Fibroblast of skin of scalp (primary cell): ENCODE measurements at regions not wholly inside any gene's neighbourhood (a gene's known extent, or its start where the extent isn't known, plus 50 kb on each side); places are given as distances from the start of the nearest gene placed in this dataset.
A peak's percentile ranks its signal among the peaks of the same experiment; 100 is the strongest.

ENCODE experiments used
- DNase-seq: peaks from one replicate; pipeline ENCODE4 v3.0.0-alpha.2; 2013

DNA sequence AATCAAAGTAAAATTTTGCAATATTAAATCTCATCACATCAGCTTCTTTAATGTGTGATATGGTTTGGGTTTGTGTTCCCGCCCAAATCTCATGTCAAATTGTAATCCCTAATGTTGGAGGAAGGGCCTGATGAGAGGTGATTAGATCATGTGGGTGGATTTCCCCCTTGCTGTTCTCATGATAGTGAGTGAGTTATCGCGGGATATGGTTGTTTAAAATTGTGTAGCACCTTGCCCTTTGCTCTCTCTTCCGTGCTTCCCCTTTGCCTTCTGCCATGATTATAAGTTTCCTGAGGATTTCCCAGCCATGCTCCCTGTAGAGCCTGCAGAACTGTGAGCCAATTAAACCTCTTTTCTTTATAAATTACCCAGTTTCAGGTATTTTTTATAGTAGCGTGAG is 131.9 kb downstream of the ZNF326 start:
- DNase-seq = no peak

DNA sequence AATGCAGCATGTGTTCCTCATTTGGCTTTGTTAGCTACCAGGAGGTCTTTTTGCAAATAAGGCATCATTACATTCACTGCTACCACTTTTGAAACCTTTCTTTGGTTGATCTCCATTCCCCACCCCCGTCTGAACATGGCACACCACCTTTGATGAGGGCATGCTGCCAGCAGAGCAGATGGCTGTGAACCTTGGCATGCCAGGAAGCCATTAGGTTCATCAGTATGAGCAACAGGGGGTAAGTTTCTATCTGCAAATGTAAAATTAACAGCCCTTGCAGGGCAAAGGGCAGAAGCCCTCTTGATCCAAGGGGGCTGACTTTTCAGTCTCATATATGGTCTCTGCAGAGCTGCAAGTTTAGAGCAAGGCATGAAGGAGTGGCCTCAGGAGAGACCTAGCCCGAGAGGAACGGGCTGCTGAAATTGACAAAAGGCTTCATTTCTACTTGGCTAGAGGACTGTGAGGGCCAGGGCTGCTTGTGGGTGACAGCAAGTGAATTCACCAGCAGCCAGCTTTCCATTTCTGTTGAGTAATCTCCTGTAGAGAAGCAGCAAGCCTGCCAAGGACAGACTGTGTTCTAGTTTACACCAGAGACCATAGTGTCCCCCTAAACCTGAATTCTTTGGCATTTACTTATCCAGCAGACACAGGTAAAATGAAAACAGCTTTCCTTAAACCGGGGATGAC is 127.9 kb downstream of the ZNF326 start:
- DNase-seq = no peak

DNA sequence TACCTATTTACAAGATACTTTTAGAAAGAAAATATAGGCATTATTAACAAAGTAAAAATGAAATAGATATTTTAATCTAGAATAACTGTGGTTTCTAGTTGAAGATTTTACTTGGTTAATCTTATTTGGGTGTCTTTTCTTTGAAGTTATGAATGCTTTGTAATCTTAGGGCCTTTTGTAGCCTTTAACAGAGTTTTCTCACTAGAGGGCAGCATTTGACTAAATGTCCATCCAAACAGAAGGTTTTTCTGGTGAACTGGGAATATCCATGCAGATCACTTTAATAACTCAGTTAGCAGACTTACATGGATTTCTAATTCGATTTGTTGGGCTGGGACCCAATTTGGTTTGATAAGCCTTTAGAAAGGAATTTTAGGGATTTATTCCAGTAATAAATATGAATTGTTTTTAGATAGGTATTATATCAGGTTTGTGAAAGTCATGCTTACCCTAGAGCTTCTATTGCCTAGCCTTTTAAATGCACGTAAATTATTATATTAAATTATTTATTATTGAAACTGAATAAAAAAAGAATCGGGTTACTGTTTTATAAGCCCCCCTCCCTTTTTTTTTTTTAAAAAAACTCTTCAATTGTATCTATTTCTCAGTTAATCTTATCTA is 119.7 kb downstream of the ZNF326 start:
- peak; percentile 50 for DNase-seq

DNA sequence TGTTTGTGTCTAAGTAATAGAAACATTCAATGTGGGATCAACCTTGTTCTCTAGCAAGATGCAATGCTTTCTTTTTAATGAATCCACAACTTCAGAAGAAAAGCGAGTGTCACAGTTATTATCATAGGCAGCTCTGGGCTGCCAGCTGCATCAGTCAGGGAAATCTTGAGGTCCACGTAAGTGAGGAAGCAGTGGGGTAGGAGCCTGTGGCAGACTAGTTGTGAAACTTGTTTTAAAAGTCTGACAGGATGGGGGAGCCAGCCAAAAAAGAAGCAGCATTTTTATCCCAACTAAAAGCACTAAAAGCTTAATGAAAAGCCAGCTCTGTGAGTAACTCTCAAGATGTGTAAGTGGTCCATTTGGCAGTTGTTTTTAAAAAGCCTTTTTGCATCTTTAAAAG is 113.1 kb downstream of the ZNF326 start:
- no peak for DNase-seq

DNA sequence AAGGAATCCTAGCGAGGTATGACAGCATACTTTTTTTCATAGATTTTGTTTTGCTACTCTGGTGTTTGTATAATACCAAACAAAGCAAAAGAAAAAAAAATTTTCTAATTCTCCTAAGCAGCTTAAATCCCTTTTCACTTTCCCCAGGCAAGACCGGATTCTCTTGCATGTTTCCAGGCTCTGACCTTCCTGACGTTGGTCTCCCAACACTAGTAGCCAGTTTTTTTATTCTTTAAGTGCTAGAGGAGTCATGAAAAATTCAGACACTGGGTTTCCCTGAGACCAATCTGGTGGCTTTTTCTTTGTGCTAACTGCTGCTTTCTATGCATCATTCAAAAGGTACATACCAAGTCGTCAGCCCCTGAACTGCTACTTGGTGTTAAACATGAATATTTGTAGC is 111.4 kb downstream of the ZNF326 start:
- DNase-seq = no peak

DNA sequence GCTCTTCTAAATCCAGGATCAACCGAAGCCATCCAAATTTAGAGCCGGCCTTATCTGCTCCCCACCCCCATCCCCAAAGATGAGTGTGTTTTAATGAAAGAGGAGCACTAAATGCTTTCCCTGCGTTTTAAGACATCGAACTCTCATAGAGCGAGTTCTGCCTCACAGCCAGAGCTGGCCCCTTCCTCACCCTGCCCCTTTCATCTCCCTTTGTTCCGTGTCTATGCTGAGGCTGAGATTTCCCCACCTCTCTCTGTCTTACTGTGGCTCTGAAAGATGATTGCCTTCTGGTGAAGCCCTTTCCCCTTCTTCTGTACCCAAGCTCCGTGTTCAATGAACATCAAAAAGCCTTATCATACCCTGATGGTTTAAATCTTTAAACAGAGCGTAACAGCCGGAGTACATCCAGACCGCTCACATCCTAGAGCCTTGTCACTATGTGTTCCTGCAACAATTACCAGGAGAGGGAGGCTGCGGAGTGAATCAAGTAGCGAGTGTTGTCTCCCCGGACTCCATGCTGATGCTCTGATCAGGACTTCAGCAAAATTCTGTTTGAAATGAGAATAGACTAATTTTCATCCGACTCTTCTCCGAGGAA is 110.1 kb downstream of the ZNF326 start:
- DNase-seq = no peak

DNA sequence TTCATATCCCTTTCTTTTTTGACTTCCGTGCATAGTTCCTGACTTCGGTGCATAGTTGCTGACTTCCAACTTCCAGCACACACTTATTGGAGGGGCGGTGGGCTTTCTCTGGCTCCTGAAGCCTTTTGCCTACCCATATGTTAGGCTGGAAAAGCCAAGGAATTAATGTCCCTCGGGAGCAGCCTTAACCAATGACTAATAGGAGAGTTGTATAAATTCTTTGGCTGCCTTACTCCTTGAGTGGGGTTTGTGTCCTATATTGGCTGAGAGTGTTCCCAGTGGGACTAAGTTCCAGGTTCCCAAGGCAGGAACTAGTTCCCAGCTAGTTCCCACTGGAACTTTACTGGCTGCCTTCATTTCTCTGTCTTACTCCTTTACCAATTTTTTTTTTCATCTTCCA is 105.7 kb downstream of the ZNF326 start:
- DNase-seq = peak; percentile 67

DNA sequence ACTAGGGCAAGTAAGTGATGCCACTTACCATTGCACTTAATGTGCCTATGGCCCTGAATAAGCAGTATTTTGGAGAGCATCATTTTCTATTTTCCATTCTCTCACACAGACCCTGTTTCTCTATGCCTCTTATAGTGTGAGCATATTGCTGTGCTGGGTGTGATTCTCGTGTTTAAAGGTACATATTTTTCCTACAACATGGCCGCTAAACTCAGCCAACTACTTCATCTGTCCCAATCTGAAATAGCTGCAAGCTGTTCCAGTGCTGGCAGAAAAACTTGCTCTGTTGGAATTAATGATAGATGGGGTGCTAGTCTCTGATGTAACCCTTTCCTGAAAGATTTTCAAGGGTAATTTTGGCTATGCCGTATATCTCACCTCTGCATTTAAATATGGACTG is 97.5 kb downstream of the ZNF326 start:
- no peak for DNase-seq
